Keratinocyte (primary cell): ENCODE measurements at regions not wholly inside any gene's neighbourhood (a gene's known extent, or its start where the extent isn't known, plus 50 kb on each side); places are given as distances from the start of the nearest gene placed in this dataset.

Source experiments
- DNase-seq: peaks from one replicate; pipeline ENCODE4 v3.0.0-alpha.2; 2011; ENCODE audit warnings: low read depth, missing footprints, low spot score
- FAIRE-seq: peaks from 2 replicates; lab custom pipeline; 2011; peaks lifted over from hg19 to GRCh38; lab: Jason Lieb, UNC
- H2AFZ ChIP-seq: 2 replicates; pipeline ENCODE4 v1.6.0; 2012; ENCODE audit warnings: low read length, control low read depth, inconsistent platforms; ENCODE audit not compliant: control insufficient read depth
- H3K27ac ChIP-seq: 2 replicates; pipeline ENCODE4 v1.5.1; 2011; ENCODE audit warnings: low read length; ENCODE audit not compliant: control insufficient read depth, insufficient read depth
- H3K27me3 ChIP-seq: 3 replicates; pipeline ENCODE4 v1.6.0; 2011; ENCODE audit warnings: low read length; ENCODE audit not compliant: control insufficient read depth, insufficient read depth; ENCODE audit errors: extremely low read depth
- H3K36me3 ChIP-seq, 2 experiments: 2 replicates in 1 of 2; 3 replicates in 1 of 2; pipeline ENCODE4 v1.5.1; 2011; ENCODE audit warnings: low read length in 2 of 2, mild to moderate bottlenecking in 1 of 2; ENCODE audit not compliant: control insufficient read depth in 2 of 2, insufficient read depth in 2 of 2; ENCODE audit errors: extremely low read depth in 1 of 2
- H3K4me1 ChIP-seq: 3 replicates; pipeline ENCODE4 v1.5.1; 2011; ENCODE audit warnings: low read length; ENCODE audit not compliant: control insufficient read depth, insufficient read depth; ENCODE audit errors: extremely low read depth
- H3K4me2 ChIP-seq: 3 replicates; pipeline ENCODE4 v1.6.0; 2011; ENCODE audit warnings: low read depth, low read length; ENCODE audit not compliant: control insufficient read depth, insufficient read depth; ENCODE audit errors: extremely low read depth
- H3K4me3 ChIP-seq, 3 experiments: fragments of 200-600 bp in 1 of 3; sonication (generic) in 1 of 3; 2 replicates in 2 of 3; 3 replicates in 1 of 3; pipeline ENCODE4 v1.5.1; 2011 to 2016; ENCODE audit warnings: low read length in 3 of 3, mild to moderate bottlenecking in 3 of 3, control low read depth in 2 of 3, inconsistent platforms in 1 of 3, low read depth in 1 of 3, mixed read lengths in 1 of 3, mixed run types in 1 of 3, moderate library complexity in 1 of 3; ENCODE audit not compliant: control insufficient read depth in 2 of 3, insufficient read depth in 2 of 3; ENCODE audit errors: extremely low read depth in 1 of 3
- H3K79me2 ChIP-seq: 2 replicates; pipeline ENCODE4 v1.6.0; 2012; ENCODE audit warnings: low read length; ENCODE audit not compliant: control insufficient read depth, insufficient read depth
- H3K9ac ChIP-seq: 3 replicates; pipeline ENCODE4 v1.6.0; 2011; ENCODE audit warnings: low read length; ENCODE audit not compliant: control insufficient read depth, insufficient read depth; ENCODE audit errors: extremely low read depth
- H3K9me1 ChIP-seq: 3 replicates; pipeline ENCODE4 v1.6.0; 2011; ENCODE audit warnings: low read length; ENCODE audit not compliant: control insufficient read depth, insufficient read depth; ENCODE audit errors: extremely low read depth
- H3K9me3 ChIP-seq: 2 replicates; pipeline ENCODE4 v1.5.1; 2012; ENCODE audit warnings: low read depth, low read length; ENCODE audit not compliant: control insufficient read depth
- H4K20me1 ChIP-seq: 3 replicates; pipeline ENCODE4 v1.6.0; 2011; ENCODE audit warnings: low read length; ENCODE audit not compliant: control insufficient read depth, insufficient read depth; ENCODE audit errors: extremely low read depth
- CTCF ChIP-seq, 3 experiments: IDR thresholded peaks in 1 of 3; conservative IDR thresholded peaks in 1 of 3; optimal IDR thresholded peaks in 1 of 3; 2 replicates in 2 of 3; 3 replicates in 1 of 3; pipeline versions ENCODE3 to v1.5.1; 2011; ENCODE audit warnings: low read length in 3 of 3, mild to moderate bottlenecking in 3 of 3, moderate library complexity in 2 of 3, control low read depth in 1 of 3, inconsistent platforms in 1 of 3; ENCODE audit not compliant: insufficient read depth in 2 of 3; ENCODE audit errors: extremely low read depth in 1 of 3
- EZH2 ChIP-seq: IDR thresholded peaks from one replicate; pipeline ENCODE4 v1.6.1; 2012; ENCODE audit warnings: inconsistent platforms, mild to moderate bottlenecking, low read length, moderate library complexity
- dilution Hi-C: fragments of 300-500 bp; cut with MboI; formaldehyde crosslinking; loops from one replicate; pipeline ENCODE4 v1.7.0; 2020; ENCODE audit warnings: low sequenced_read_pairs; ENCODE audit not compliant: extremely low pct_ligation_motif_present

- H3K9me3 ChIP-seq, result no peaks in the 10 kb centered on the region
- TF ChIP-seq CTCF (optimal IDR thresholded peaks at IDR 0.05 in 1 of 3, IDR thresholded peaks at IDR 0.05 in 1 of 3, conservative IDR thresholded peaks at IDR 0.05 in 1 of 3; ENCODE audit: extremely low read depth in 1 of 3, insufficient read depth in 2 of 3, low read length in 3 of 3) (no peak), EZH2 (no peak)
- H3K9me1 ChIP-seq, result no peaks in the 10 kb centered on the region
- DNase-seq, result no peak
- H3K4me1 ChIP-seq, result no peaks in the 10 kb centered on the region
- no peaks in the 10 kb centered on the region for H4K20me1 ChIP-seq
- H3K9ac ChIP-seq, result no peak overlapping the region
- dilution Hi-C loops, result loop anchor here (25.0 kb wide), 1 partner anchor 187 kb away; no protein-coding TSS in a partner anchor
- no peak overlapping the region for H3K4me2 ChIP-seq
- FAIRE-seq, result no peak
- no peaks in the 10 kb centered on the region for H3K27me3 ChIP-seq
- H3K36me3 ChIP-seq, result no peaks in the 10 kb centered on the region
- no peak overlapping the region for H2AFZ ChIP-seq
- H3K79me2 ChIP-seq, result no peaks in the 10 kb centered on the region
- no peak overlapping the region for H3K27ac ChIP-seq
- H3K4me3 ChIP-seq, result no peak overlapping the region
These were observed 265.1 kb downstream of the ETV1 start for GRCh38 chr7:13724191-13724976.

- Histone ChIP-seq H3K79me2 (no peaks in the 10 kb centered on the region), H3K9ac (no peak overlapping the region), H2AFZ (no peak overlapping the region), H3K27ac (no peak overlapping the region), H4K20me1 (no peaks in the 10 kb centered on the region), H3K27me3 (no peaks in the 10 kb centered on the region), H3K9me3 (no peaks in the 10 kb centered on the region), H3K4me2 (no peak overlapping the region), H3K9me1 (no peaks in the 10 kb centered on the region), H3K4me1 (no peaks in the 10 kb centered on the region), H3K36me3 (no peaks in the 10 kb centered on the region), H3K4me3 (no peak overlapping the region)
- dilution Hi-C loops, result loop anchor here (25.0 kb wide), 2 partner anchors 188 to 438 kb away; no protein-coding TSS in a partner anchor
- no peak for TF ChIP-seq EZH2
- no peak for TF ChIP-seq CTCF (optimal IDR thresholded peaks at IDR 0.05 in 1 of 3, IDR thresholded peaks at IDR 0.05 in 1 of 3, conservative IDR thresholded peaks at IDR 0.05 in 1 of 3; ENCODE audit: extremely low read depth in 1 of 3, insufficient read depth in 2 of 3, low read length in 3 of 3)
- FAIRE-seq (no peak), DNase-seq (no peak)
These were observed 264.4 kb downstream of the ETV1 start for GRCh38 chr7:13724977-13725566.
